SK-N-SH treated with all-trans-retinoic acid at 6 μM for 48 hours (cell line): ENCODE measurements at regions not wholly inside any gene's neighbourhood (a gene's known extent, or its start where the extent isn't known, plus 50 kb on each side); places are given as distances from the start of the nearest gene placed in this dataset.

Source experiments
- ATAC-seq: fragments of 200-7000 bp; cut with Tn5 transposase; 3 replicates; pipeline ENCODE4 v1.9.1; 2020; ENCODE audit warnings: mild to moderate bottlenecking, moderate library complexity
- BACH2 ChIP-seq: fragments of 250-450 bp; sonication (Bioruptor Pico); IDR thresholded peaks from 2 replicates; pipeline ENCODE4 v1.9.0; 2021; ENCODE audit warnings: mild to moderate bottlenecking, borderline replicate concordance
- CSDC2 ChIP-seq: fragments of 250-450 bp; sonication (Bioruptor Pico); IDR thresholded peaks from 2 replicates; pipeline ENCODE4 v1.5.0; 2020; ENCODE audit warnings: mild to moderate bottlenecking, moderate library complexity
- ESRRG ChIP-seq: fragments of 250-450 bp; sonication (Bioruptor Pico); IDR thresholded peaks from 2 replicates; pipeline ENCODE4 v1.6.1; 2021; ENCODE audit warnings: mild to moderate bottlenecking
- ISL1 ChIP-seq: fragments of 250-450 bp; sonication (Bioruptor Pico); IDR thresholded peaks from 2 replicates; pipeline ENCODE4 v2.1.2; 2022; ENCODE audit warnings: mild to moderate bottlenecking, moderate library complexity
- OSR1 ChIP-seq: fragments of 250-450 bp; sonication (Bioruptor Pico); IDR thresholded peaks from 2 replicates; pipeline ENCODE4 v1.8.0; 2022; ENCODE audit warnings: moderate library complexity, mild to moderate bottlenecking, inconsistent platforms
- PPARA ChIP-seq: fragments of 250-450 bp; sonication (Bioruptor Pico); IDR thresholded peaks from 2 replicates; pipeline ENCODE4 v1.5.0; 2020; ENCODE audit warnings: mild to moderate bottlenecking, borderline replicate concordance
- RARB ChIP-seq: fragments of 250-450 bp; sonication (Bioruptor Pico); IDR thresholded peaks from 2 replicates; pipeline ENCODE4 v1.8.0; 2021; ENCODE audit warnings: mild to moderate bottlenecking, moderate library complexity
- SNAI2 ChIP-seq: fragments of 250-450 bp; sonication (Bioruptor Pico); IDR thresholded peaks from 2 replicates; pipeline ENCODE4 v1.5.0; 2020; ENCODE audit warnings: mild to moderate bottlenecking, moderate library complexity
- TCF4 ChIP-seq: fragments of 250-450 bp; sonication (Bioruptor Pico); IDR thresholded peaks from 2 replicates; pipeline ENCODE4 v1.8.0; 2021; ENCODE audit warnings: mild to moderate bottlenecking, moderate library complexity, borderline replicate concordance
- TOX ChIP-seq: fragments of 250-450 bp; sonication (Bioruptor Pico); IDR thresholded peaks from 2 replicates; pipeline ENCODE4 v1.8.0; 2021; ENCODE audit warnings: mild to moderate bottlenecking, moderate library complexity, borderline replicate concordance
- TSHZ2 ChIP-seq: fragments of 250-450 bp; sonication (Bioruptor Pico); IDR thresholded peaks from 2 replicates; pipeline ENCODE4 v1.5.0; 2020; ENCODE audit warnings: mild to moderate bottlenecking, moderate library complexity
- ZFP3 ChIP-seq: fragments of 250-450 bp; sonication (Bioruptor Pico); IDR thresholded peaks from 2 replicates; pipeline ENCODE4 v1.5.0; 2020; ENCODE audit warnings: mild to moderate bottlenecking, moderate library complexity
- ZNF565 ChIP-seq: fragments of 450-650 bp; formaldehyde crosslinking; conservative IDR thresholded peaks from 2 replicates; pipeline ENCODE4 v1.5.0; 2020; ENCODE audit warnings: low read depth, mild to moderate bottlenecking, moderate library complexity
- ZNF70 ChIP-seq: fragments of 450-650 bp; formaldehyde crosslinking; IDR thresholded peaks from 2 replicates; pipeline ENCODE4 v1.5.0; 2020; ENCODE audit warnings: mild to moderate bottlenecking, moderate library complexity
- TF ChIP-seq, protein P1 (sequence below): fragments of 250-450 bp; sonication (Bioruptor Pico); IDR thresholded peaks from 2 replicates; pipeline ENCODE4 v1.5.1; 2021; ENCODE audit warnings: mild to moderate bottlenecking, moderate library complexity
- TF ChIP-seq, protein P2 (sequence below): fragments of 250-450 bp; sonication (Bioruptor Pico); IDR thresholded peaks from 2 replicates; pipeline ENCODE4 v1.8.0; 2020; ENCODE audit warnings: mild to moderate bottlenecking, moderate library complexity, borderline replicate concordance

DNA sequence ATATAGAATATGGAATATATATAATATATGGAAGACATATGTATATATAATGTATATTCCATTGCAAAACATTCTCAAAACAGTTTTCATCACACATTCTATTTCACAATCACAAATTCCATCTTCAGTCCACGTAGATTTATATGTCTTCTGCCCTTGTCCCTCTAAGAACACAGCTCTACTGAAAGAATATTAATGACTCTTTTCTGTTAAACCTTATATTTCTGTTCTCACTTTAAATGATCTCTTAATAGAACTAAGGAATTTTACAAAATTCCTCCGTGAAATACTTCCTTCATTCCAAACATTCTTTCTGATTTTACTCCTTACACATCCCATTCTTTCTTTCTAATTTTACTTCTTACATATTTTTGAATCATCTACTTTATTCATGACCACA is 1043.1 kb upstream of the PABPC4L start (continued):
- no peak for TF ChIP-seq ZFP3 (CRISPR knock-in tag)
- TF ChIP-seq CSDC2 (CRISPR knock-in tag) = no peak
- no peak for TF ChIP-seq ZNF565 (CRISPR knock-in tag)
- no peak for TF ChIP-seq SNAI2 (CRISPR knock-in tag)
- no peak for TF ChIP-seq ESRRG (CRISPR knock-in tag)
- TF ChIP-seq BACH2 = no peak
- no peak for TF ChIP-seq OSR1 (CRISPR knock-in tag)
- TF ChIP-seq, all 23 proteins: peak for 0

DNA sequence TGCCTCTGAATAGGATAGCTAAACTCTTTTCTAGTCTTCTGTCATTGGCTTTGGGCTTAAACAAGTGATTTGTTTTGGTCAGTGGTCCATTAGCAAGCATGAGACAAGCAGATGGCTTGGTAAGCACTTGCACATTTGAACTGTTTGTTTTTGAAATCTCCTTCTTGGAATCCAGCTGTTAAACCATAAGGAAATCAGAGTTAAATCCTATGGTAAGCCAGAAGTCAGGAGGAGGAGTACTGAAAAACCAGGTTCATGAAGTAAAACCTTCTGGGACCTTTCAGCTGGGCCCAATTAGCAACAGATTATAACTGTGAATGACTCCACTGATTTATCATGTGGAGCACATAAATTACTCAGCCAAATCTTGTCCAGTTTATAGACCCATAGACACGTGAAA is 1042.5 kb upstream of the PABPC4L start:
- TF ChIP-seq ESRRG (CRISPR knock-in tag) (no peak), TOX (CRISPR knock-in tag) (no peak), RARB (CRISPR knock-in tag) (no peak), TCF4 (CRISPR knock-in tag) (no peak), PPARA (CRISPR knock-in tag) (no peak), OSR1 (CRISPR knock-in tag) (no peak), BACH2 (no peak), ZNF70 (no peak), ISL1 (CRISPR knock-in tag) (no peak), CSDC2 (CRISPR knock-in tag) (no peak), ZNF565 (CRISPR knock-in tag) (no peak)
- TF ChIP-seq, protein P1, sequence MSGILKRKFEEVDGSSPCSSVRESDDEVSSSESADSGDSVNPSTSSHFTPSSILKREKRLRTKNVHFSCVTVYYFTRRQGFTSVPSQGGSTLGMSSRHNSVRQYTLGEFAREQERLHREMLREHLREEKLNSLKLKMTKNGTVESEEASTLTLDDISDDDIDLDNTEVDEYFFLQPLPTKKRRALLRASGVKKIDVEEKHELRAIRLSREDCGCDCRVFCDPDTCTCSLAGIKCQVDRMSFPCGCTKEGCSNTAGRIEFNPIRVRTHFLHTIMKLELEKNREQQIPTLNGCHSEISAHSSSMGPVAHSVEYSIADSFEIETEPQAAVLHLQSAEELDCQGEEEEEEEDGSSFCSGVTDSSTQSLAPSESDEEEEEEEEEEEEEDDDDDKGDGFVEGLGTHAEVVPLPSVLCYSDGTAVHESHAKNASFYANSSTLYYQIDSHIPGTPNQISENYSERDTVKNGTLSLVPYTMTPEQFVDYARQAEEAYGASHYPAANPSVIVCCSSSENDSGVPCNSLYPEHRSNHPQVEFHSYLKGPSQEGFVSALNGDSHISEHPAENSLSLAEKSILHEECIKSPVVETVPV = no peak
- TF ChIP-seq, all 23 proteins: peak for 0
- no peak for ATAC-seq

DNA sequence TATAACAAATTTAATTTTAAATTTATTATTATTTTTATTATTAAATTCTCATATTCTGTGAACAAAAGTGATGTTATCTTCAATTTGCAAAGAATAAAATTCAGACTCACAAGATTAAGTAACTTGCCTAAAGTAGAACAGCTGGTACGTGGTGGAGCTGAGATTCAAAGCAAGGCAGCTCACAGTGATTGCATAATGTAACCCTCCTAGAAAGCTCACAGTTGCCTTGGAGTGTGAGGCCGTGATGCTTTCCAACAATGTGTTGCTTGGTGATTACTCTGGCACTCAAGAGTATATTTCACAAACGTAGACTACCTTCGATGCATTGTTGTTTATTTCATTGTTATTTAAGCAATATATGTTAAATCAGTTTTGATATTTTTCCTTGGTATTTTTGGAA is 1039.2 kb upstream of the PABPC4L start:
- ATAC-seq = no peak
- TF ChIP-seq RARB (CRISPR knock-in tag) (no peak), PPARA (CRISPR knock-in tag) (no peak), OSR1 (CRISPR knock-in tag) (no peak), BACH2 (no peak)

GRCh38 chr4:135239964-135240363 is 1038.4 kb upstream of the PABPC4L start:
- ATAC-seq = peak; percentile 23
- TF ChIP-seq TSHZ2 (CRISPR knock-in tag) (no peak), TOX (CRISPR knock-in tag) (no peak)
- TF ChIP-seq, protein P2, sequence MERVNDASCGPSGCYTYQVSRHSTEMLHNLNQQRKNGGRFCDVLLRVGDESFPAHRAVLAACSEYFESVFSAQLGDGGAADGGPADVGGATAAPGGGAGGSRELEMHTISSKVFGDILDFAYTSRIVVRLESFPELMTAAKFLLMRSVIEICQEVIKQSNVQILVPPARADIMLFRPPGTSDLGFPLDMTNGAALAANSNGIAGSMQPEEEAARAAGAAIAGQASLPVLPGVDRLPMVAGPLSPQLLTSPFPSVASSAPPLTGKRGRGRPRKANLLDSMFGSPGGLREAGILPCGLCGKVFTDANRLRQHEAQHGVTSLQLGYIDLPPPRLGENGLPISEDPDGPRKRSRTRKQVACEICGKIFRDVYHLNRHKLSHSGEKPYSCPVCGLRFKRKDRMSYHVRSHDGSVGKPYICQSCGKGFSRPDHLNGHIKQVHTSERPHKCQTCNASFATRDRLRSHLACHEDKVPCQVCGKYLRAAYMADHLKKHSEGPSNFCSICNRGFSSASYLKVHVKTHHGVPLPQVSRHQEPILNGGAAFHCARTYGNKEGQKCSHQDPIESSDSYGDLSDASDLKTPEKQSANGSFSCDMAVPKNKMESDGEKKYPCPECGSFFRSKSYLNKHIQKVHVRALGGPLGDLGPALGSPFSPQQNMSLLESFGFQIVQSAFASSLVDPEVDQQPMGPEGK (CRISPR knock-in tag) = no peak
- TF ChIP-seq, protein P1 = no peak

GRCh38 chr4:135238940-135239339 is 1037.4 kb upstream of the PABPC4L start:
- peak; percentile 84 for ATAC-seq
- TF ChIP-seq, protein P1 = no peak
- TF ChIP-seq ZNF70 = no peak
- peak; percentile 29; the same call in 1 of the 2 replicates for TF ChIP-seq TOX (CRISPR knock-in tag)
- TF ChIP-seq, protein P2 (CRISPR knock-in tag) = no peak
- TF ChIP-seq, all 23 proteins: peak for 1
